ENCODE measurements at regions not wholly inside any gene's neighbourhood (a gene's known extent, or its start where the extent isn't known, plus 50 kb on each side); places are given as distances from the start of the nearest gene placed in this dataset.
"Not testable (repeated sequence)": the region's sequence is repeated elsewhere in the genome, so short reads cannot be mapped to it uniquely, and the experiment has no call there.

GRCh38 chr5:108541836-108542235, 159.9 kb upstream of the FBXL17 start:
- no peak overlapping the region for H3K27ac ChIP-seq (ENCODE audit: low read depth, low read length)
- no peak overlapping the region for H3K4me3 ChIP-seq (ENCODE audit: insufficient read depth, low read length, poor library complexity, severe bottlenecking)
- no peak overlapping the region for H3K4me2 ChIP-seq (ENCODE audit: low read depth, low read length, poor library complexity, severe bottlenecking)
- no peaks in the 10 kb centered on the region for H3K36me3 ChIP-seq (ENCODE audit: low read length)
- no peaks in the 10 kb centered on the region for H3K9me3 ChIP-seq (ENCODE audit: insufficient read depth, low read length)
- no peaks in the 10 kb centered on the region; the same call in 1 of the 2 replicates for H3K27me3 ChIP-seq (ENCODE audit: low read length)
- H3F3A ChIP-seq (ENCODE audit: insufficient read depth): no peaks in the 10 kb centered on the region
- H2AFZ ChIP-seq (ENCODE audit: low read depth, low read length, severe bottlenecking): no peak overlapping the region
- no peaks in the 10 kb centered on the region for H3K9me2 ChIP-seq (replicated peaks; ENCODE audit: insufficient read depth, low read length)
- no peaks in the 10 kb centered on the region for H3K79me2 ChIP-seq (ENCODE audit: insufficient read depth, low read length)
- H4K20me1 ChIP-seq (ENCODE audit: low read depth, low read length): no peaks in the 10 kb centered on the region
- TF ChIP-seq EZH2phosphoT487 (conservative IDR thresholded peaks at IDR 0.05; ENCODE audit: low read length) (no peak), CTCF (IDR thresholded peaks at IDR 0.05; ENCODE audit: insufficient read depth, low read length, poor library complexity, severe bottlenecking) (no peak)
- no peak overlapping the region for H3K9ac ChIP-seq (ENCODE audit: low read length)

- no peak overlapping the region for H3K9ac ChIP-seq (ENCODE audit: low read length)
- H2AFZ ChIP-seq (ENCODE audit: low read depth, low read length, severe bottlenecking): no peak overlapping the region
- H3K4me2 ChIP-seq (ENCODE audit: low read depth, low read length, poor library complexity, severe bottlenecking): no peak overlapping the region
- no peaks in the 10 kb centered on the region for H3K79me2 ChIP-seq (ENCODE audit: insufficient read depth, low read length)
- no peaks in the 10 kb centered on the region for H4K20me1 ChIP-seq (ENCODE audit: low read depth, low read length)
- no peaks in the 10 kb centered on the region for H3F3A ChIP-seq (ENCODE audit: insufficient read depth)
- H3K4me3 ChIP-seq (ENCODE audit: insufficient read depth, low read length, poor library complexity, severe bottlenecking): no peak overlapping the region
- TF ChIP-seq EZH2phosphoT487 (conservative IDR thresholded peaks at IDR 0.05; ENCODE audit: low read length) (no peak), CTCF (IDR thresholded peaks at IDR 0.05; ENCODE audit: insufficient read depth, low read length, poor library complexity, severe bottlenecking) (no peak)
- H3K9me3 ChIP-seq (ENCODE audit: insufficient read depth, low read length): no peaks in the 10 kb centered on the region
- H3K27ac ChIP-seq (ENCODE audit: low read depth, low read length): no peak overlapping the region
- H3K9me2 ChIP-seq (replicated peaks; ENCODE audit: insufficient read depth, low read length): no peaks in the 10 kb centered on the region
- no peaks in the 10 kb centered on the region for H3K36me3 ChIP-seq (ENCODE audit: low read length)
- no peaks in the 10 kb centered on the region; the same call in 1 of the 2 replicates for H3K27me3 ChIP-seq (ENCODE audit: low read length)
Measured at GRCh38 chr5:108536321-108536720, 154.4 kb upstream of the FBXL17 start.

GRCh38 chr5:108532129-108532445, 150.2 kb upstream of the FBXL17 start:
- H3K9me3 ChIP-seq (ENCODE audit: insufficient read depth, low read length); H3F3A ChIP-seq (ENCODE audit: insufficient read depth); H3K4me2 ChIP-seq (ENCODE audit: low read depth, low read length, poor library complexity, severe bottlenecking); H3K27ac ChIP-seq (ENCODE audit: low read depth, low read length); H2AFZ ChIP-seq (ENCODE audit: low read depth, low read length, severe bottlenecking); H4K20me1 ChIP-seq (ENCODE audit: low read depth, low read length); H3K9ac ChIP-seq (ENCODE audit: low read length); H3K27me3 ChIP-seq (ENCODE audit: low read length); H3K79me2 ChIP-seq (ENCODE audit: insufficient read depth, low read length); H3K9me2 ChIP-seq (replicated peaks; ENCODE audit: insufficient read depth, low read length); H3K4me3 ChIP-seq (ENCODE audit: insufficient read depth, low read length, poor library complexity, severe bottlenecking); H3K36me3 ChIP-seq (ENCODE audit: low read length): not testable (repeated sequence)

- Histone ChIP-seq H3K36me3 (ENCODE audit: low read length) (no peaks in the 10 kb centered on the region), H3K9me2 (replicated peaks; ENCODE audit: insufficient read depth, low read length) (no peaks in the 10 kb centered on the region), H3K9me3 (ENCODE audit: insufficient read depth, low read length) (peaks cover 2% of the 10 kb centered on the region; the same call in 1 of the 2 replicates), H3K27ac (ENCODE audit: low read depth, low read length) (no peak overlapping the region), H3K4me3 (ENCODE audit: insufficient read depth, low read length, poor library complexity, severe bottlenecking) (no peak overlapping the region), H2AFZ (ENCODE audit: low read depth, low read length, severe bottlenecking) (no peak overlapping the region), H3K9ac (ENCODE audit: low read length) (no peak overlapping the region), H3K27me3 (ENCODE audit: low read length) (no peaks in the 10 kb centered on the region), H3K79me2 (ENCODE audit: insufficient read depth, low read length) (no peaks in the 10 kb centered on the region), H3F3A (ENCODE audit: insufficient read depth) (no peaks in the 10 kb centered on the region), H4K20me1 (ENCODE audit: low read depth, low read length) (no peaks in the 10 kb centered on the region), H3K4me2 (ENCODE audit: low read depth, low read length, poor library complexity, severe bottlenecking) (no peak overlapping the region)
- TF ChIP-seq CTCF (IDR thresholded peaks at IDR 0.05; ENCODE audit: insufficient read depth, low read length, poor library complexity, severe bottlenecking): no peak
- TF ChIP-seq EZH2phosphoT487 (conservative IDR thresholded peaks at IDR 0.05; ENCODE audit: low read length): no peak
Measured at GRCh38 chr5:108531367-108532128, 149.7 kb upstream of the FBXL17 start.

Measured in SU-DHL-6 (cell line).